ENCODE measurements at regions not wholly inside any gene's neighbourhood (a gene's known extent, or its start where the extent isn't known, plus 50 kb on each side); places are given as distances from the start of the nearest gene placed in this dataset.
A peak's percentile ranks its signal among the peaks of the same experiment; 100 is the strongest.

- peak overlapping the region in 1 of 3 donors; percentile 43 for H3K27ac Mint-ChIP-seq
These were observed 281.9 kb upstream of the HSFY2 start for GRCh38 chrY:19055232-19056137.

GRCh38 chrY:19053806-19054205 lies 280.3 kb upstream of the HSFY2 start:
- no peak overlapping the region for H3K4me3 ChIP-seq (ENCODE audit: low read depth, low read length)
- H3K9me3 Mint-ChIP-seq: no peaks in the 10 kb centered on the region

More at GRCh38 chrY:19055232-19056137, 281.9 kb upstream of the HSFY2 start:
- H3K36me3 Mint-ChIP-seq: no peaks in the 10 kb centered on the region
- no peaks in the 10 kb centered on the region for H3K9me3 ChIP-seq (ENCODE audit: control insufficient read depth in 2 of 2, low read length in 2 of 2)
- H3K4me1 Mint-ChIP-seq: no peaks in the 10 kb centered on the region
- no peak for DNase-seq
- no peak overlapping the region for H3K4me3 Mint-ChIP-seq
- H3K36me3 ChIP-seq (ENCODE audit: control insufficient read depth, insufficient read depth, low read length): no peaks in the 10 kb centered on the region
- no peak for ATAC-seq (ENCODE audit: low read depth in 2 of 2)
- H3K27me3 Mint-ChIP-seq: no peaks in the 10 kb centered on the region
- H3K27ac ChIP-seq (ENCODE audit: insufficient read depth, low read length, poor library complexity, severe bottlenecking): no peak overlapping the region
- H3K27me3 ChIP-seq (ENCODE audit: control insufficient read depth, insufficient read depth, low read length): no peaks in the 10 kb centered on the region
- H3K4me1 ChIP-seq (ENCODE audit: control insufficient read depth, insufficient read depth, low read length, poor library complexity, severe bottlenecking): no peaks in the 10 kb centered on the region
- no peaks in the 10 kb centered on the region for H3K9me3 Mint-ChIP-seq
- H3K4me3 ChIP-seq (ENCODE audit: low read depth, low read length): no peak overlapping the region

GRCh38 chrY:19051021-19051420 lies 277.5 kb upstream of the HSFY2 start:
- Mint-ChIP-seq H3K27ac (no peak overlapping the region), H3K27me3 (no peaks in the 10 kb centered on the region), H3K9me3 (no peaks in the 10 kb centered on the region), H3K4me1 (no peaks in the 10 kb centered on the region), H3K4me3 (no peak overlapping the region), H3K36me3 (no peaks in the 10 kb centered on the region)
- no peak overlapping the region for H3K4me3 ChIP-seq (ENCODE audit: low read depth, low read length)
- H3K4me1 ChIP-seq (ENCODE audit: control insufficient read depth, insufficient read depth, low read length, poor library complexity, severe bottlenecking): no peaks in the 10 kb centered on the region
- H3K27me3 ChIP-seq (ENCODE audit: control insufficient read depth, insufficient read depth, low read length): no peaks in the 10 kb centered on the region
- H3K9me3 ChIP-seq (ENCODE audit: control insufficient read depth in 2 of 2, low read length in 2 of 2): no peaks in the 10 kb centered on the region
- H3K27ac ChIP-seq (ENCODE audit: insufficient read depth, low read length, poor library complexity, severe bottlenecking): no peak overlapping the region
- DNase-seq: no peak
- ATAC-seq (ENCODE audit: low read depth in 2 of 2): no peak
- no peaks in the 10 kb centered on the region for H3K36me3 ChIP-seq (ENCODE audit: control insufficient read depth, insufficient read depth, low read length)

More at GRCh38 chrY:19053806-19054205, 280.3 kb upstream of the HSFY2 start:
- H3K27ac ChIP-seq (ENCODE audit: insufficient read depth, low read length, poor library complexity, severe bottlenecking): no peak overlapping the region
- H3K9me3 ChIP-seq (ENCODE audit: control insufficient read depth in 2 of 2, low read length in 2 of 2): no peaks in the 10 kb centered on the region
- Mint-ChIP-seq H3K36me3 (no peaks in the 10 kb centered on the region), H3K4me1 (no peaks in the 10 kb centered on the region), H3K4me3 (no peak overlapping the region), H3K27ac (no peak overlapping the region), H3K27me3 (no peaks in the 10 kb centered on the region)
- no peak for DNase-seq
- no peaks in the 10 kb centered on the region for H3K36me3 ChIP-seq (ENCODE audit: control insufficient read depth, insufficient read depth, low read length)
- ATAC-seq (ENCODE audit: low read depth in 2 of 2): no peak
- no peaks in the 10 kb centered on the region for H3K4me1 ChIP-seq (ENCODE audit: control insufficient read depth, insufficient read depth, low read length, poor library complexity, severe bottlenecking)
- H3K27me3 ChIP-seq (ENCODE audit: control insufficient read depth, insufficient read depth, low read length): no peaks in the 10 kb centered on the region

GRCh38 chrY:19042984-19043442 lies 269.5 kb upstream of the HSFY2 start:
- no peaks in the 10 kb centered on the region for H3K27me3 ChIP-seq (ENCODE audit: control insufficient read depth, insufficient read depth, low read length)
- Mint-ChIP-seq H3K4me1 (no peaks in the 10 kb centered on the region), H3K27ac (no peak overlapping the region), H3K27me3 (no peaks in the 10 kb centered on the region), H3K9me3 (no peaks in the 10 kb centered on the region), H3K36me3 (no peaks in the 10 kb centered on the region), H3K4me3 (no peak overlapping the region)
- ATAC-seq (ENCODE audit: low read depth in 2 of 2) (no peak), DNase-seq (no peak)
- no peaks in the 10 kb centered on the region for H3K4me1 ChIP-seq (ENCODE audit: control insufficient read depth, insufficient read depth, low read length, poor library complexity, severe bottlenecking)
- no peak overlapping the region for H3K27ac ChIP-seq (ENCODE audit: insufficient read depth, low read length, poor library complexity, severe bottlenecking)
- no peaks in the 10 kb centered on the region for H3K36me3 ChIP-seq (ENCODE audit: control insufficient read depth, insufficient read depth, low read length)
- H3K4me3 ChIP-seq (ENCODE audit: low read depth, low read length): no peak overlapping the region
- no peaks in the 10 kb centered on the region for H3K9me3 ChIP-seq (ENCODE audit: control insufficient read depth in 2 of 2, low read length in 2 of 2)

GRCh38 chrY:19042306-19042958 lies 268.9 kb upstream of the HSFY2 start:
- no peaks in the 10 kb centered on the region for H3K9me3 Mint-ChIP-seq
- H3K4me3 Mint-ChIP-seq: no peak overlapping the region
- no peak for ATAC-seq (ENCODE audit: low read depth in 2 of 2)
- Histone ChIP-seq H3K9me3 (ENCODE audit: control insufficient read depth in 2 of 2, low read length in 2 of 2) (no peaks in the 10 kb centered on the region), H3K4me3 (ENCODE audit: low read depth, low read length) (no peak overlapping the region), H3K36me3 (ENCODE audit: control insufficient read depth, insufficient read depth, low read length) (no peaks in the 10 kb centered on the region), H3K27me3 (ENCODE audit: control insufficient read depth, insufficient read depth, low read length) (no peaks in the 10 kb centered on the region), H3K27ac (ENCODE audit: insufficient read depth, low read length, poor library complexity, severe bottlenecking) (no peak overlapping the region), H3K4me1 (ENCODE audit: control insufficient read depth, insufficient read depth, low read length, poor library complexity, severe bottlenecking) (no peaks in the 10 kb centered on the region)
- no peaks in the 10 kb centered on the region for H3K4me1 Mint-ChIP-seq
- no peaks in the 10 kb centered on the region for H3K27me3 Mint-ChIP-seq
- DNase-seq: no peak
- no peaks in the 10 kb centered on the region for H3K36me3 Mint-ChIP-seq
- no peak overlapping the region for H3K27ac Mint-ChIP-seq

- no peaks in the 10 kb centered on the region for H3K27me3 Mint-ChIP-seq
- H3K9me3 ChIP-seq (ENCODE audit: control insufficient read depth in 2 of 2, low read length in 2 of 2): no peaks in the 10 kb centered on the region
- DNase-seq (no peak), ATAC-seq (ENCODE audit: low read depth in 2 of 2) (no peak)
- H3K27me3 ChIP-seq (ENCODE audit: control insufficient read depth, insufficient read depth, low read length): no peaks in the 10 kb centered on the region
- no peaks in the 10 kb centered on the region for H3K9me3 Mint-ChIP-seq
- H3K4me3 Mint-ChIP-seq: no peak overlapping the region
- no peak overlapping the region for H3K27ac Mint-ChIP-seq
- H3K4me1 Mint-ChIP-seq: no peaks in the 10 kb centered on the region
- no peak overlapping the region for H3K27ac ChIP-seq (ENCODE audit: insufficient read depth, low read length, poor library complexity, severe bottlenecking)
- no peaks in the 10 kb centered on the region for H3K4me1 ChIP-seq (ENCODE audit: control insufficient read depth, insufficient read depth, low read length, poor library complexity, severe bottlenecking)
- no peak overlapping the region for H3K4me3 ChIP-seq (ENCODE audit: low read depth, low read length)
- H3K36me3 Mint-ChIP-seq: no peaks in the 10 kb centered on the region
- no peaks in the 10 kb centered on the region for H3K36me3 ChIP-seq (ENCODE audit: control insufficient read depth, insufficient read depth, low read length)
These were observed 253.1 kb upstream of the HSFY2 start for GRCh38 chrY:19026631-19027030.

GRCh38 chrY:19023934-19024333 lies 250.4 kb upstream of the HSFY2 start:
- Histone ChIP-seq H3K27ac (ENCODE audit: insufficient read depth, low read length, poor library complexity, severe bottlenecking) (no peak overlapping the region), H3K36me3 (ENCODE audit: control insufficient read depth, insufficient read depth, low read length) (no peaks in the 10 kb centered on the region), H3K4me1 (ENCODE audit: control insufficient read depth, insufficient read depth, low read length, poor library complexity, severe bottlenecking) (no peaks in the 10 kb centered on the region), H3K4me3 (ENCODE audit: low read depth, low read length) (no peak overlapping the region), H3K27me3 (ENCODE audit: control insufficient read depth, insufficient read depth, low read length) (no peaks in the 10 kb centered on the region), H3K9me3 (ENCODE audit: control insufficient read depth in 2 of 2, low read length in 2 of 2) (no peaks in the 10 kb centered on the region)
- Mint-ChIP-seq H3K4me1 (no peaks in the 10 kb centered on the region), H3K36me3 (no peaks in the 10 kb centered on the region), H3K27me3 (no peaks in the 10 kb centered on the region), H3K9me3 (no peaks in the 10 kb centered on the region), H3K4me3 (no peak overlapping the region), H3K27ac (no peak overlapping the region)
- DNase-seq (no peak), ATAC-seq (ENCODE audit: low read depth in 2 of 2) (no peak)
